GM19043 (cell line): ENCODE measurements at regions not wholly inside any gene's neighbourhood (a gene's known extent, or its start where the extent isn't known, plus 50 kb on each side); places are given as distances from the start of the nearest gene placed in this dataset.

Source experiments
- ATAC-seq: cut with Tn5 transposase; IDR thresholded peaks from one replicate; pipeline ENCODE4 v1.9.1; 2021; ENCODE audit warnings: low read depth; ENCODE audit not compliant: unreplicated experiment

- ATAC-seq, result no peak
Measured at GRCh38 chr7:156236181-156236889, 404.2 kb upstream of the RNF32 start.

DNA sequence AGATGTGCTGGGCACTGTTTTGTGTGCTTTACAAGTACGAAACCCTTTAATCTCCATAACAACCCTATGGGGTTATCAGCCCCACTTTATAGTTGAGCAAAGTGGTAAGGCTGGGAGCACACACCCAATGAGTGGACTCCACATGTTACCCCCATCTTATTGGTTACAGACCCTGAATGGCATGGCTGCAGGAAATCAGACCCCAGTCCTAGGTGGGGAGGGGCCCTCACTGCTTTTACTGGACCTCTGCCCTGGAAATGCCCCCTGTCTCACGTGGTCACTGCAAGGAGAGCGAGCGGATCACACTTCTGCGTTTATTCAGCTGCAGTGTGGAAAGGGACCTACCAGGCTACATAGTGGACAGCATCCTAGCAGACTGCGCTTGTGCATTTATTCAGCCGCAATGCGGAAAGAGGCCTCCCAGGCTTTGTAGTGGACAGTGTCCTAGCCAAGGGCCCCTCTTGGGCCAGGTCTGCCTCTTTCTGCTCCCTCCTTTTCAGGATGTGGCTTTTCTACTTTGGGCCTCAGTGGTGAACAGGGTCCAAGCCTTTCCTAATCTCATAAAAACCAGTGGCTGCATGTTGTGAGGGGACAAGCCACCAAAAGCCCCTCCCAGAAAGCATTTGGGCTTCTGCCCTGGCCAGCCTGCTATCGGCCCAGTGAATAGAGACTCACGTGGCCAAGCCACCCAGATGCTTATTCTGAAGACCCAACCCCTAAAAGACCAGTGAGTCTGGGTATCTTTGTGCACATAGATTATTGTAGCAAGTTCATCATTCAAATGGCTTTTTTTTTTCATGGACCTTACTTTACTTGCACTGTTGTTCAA, 405.7 kb upstream of the RNF32 start:
- ATAC-seq, result no peak

DNA sequence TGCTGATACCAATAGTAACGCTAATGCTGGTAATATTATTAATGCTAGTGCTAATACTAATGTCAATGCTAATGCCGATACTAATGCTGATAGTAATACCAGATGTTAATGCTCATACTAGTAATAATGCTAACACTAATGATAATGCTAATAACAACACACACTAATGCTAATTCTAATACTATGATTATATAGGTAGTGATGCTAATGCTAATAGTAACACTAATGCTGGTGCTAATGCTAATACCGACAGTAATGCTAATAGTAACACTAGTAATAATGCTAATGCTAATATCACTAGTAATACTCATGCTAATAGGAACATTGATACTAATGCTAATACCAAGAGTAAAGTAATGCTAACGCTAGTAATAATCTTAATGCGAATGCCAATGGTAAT, 406.4 kb upstream of the RNF32 start:
- ATAC-seq, result no peak

GRCh38 chr7:156232931-156233705, 407.5 kb upstream of the RNF32 start:
- no peak for ATAC-seq

GRCh38 chr7:156230576-156230975, 410.0 kb upstream of the RNF32 start:
- no peak for ATAC-seq

- ATAC-seq, result no peak
Measured at GRCh38 chr7:156224833-156225225, 412.6 kb upstream of the SHH start.

DNA sequence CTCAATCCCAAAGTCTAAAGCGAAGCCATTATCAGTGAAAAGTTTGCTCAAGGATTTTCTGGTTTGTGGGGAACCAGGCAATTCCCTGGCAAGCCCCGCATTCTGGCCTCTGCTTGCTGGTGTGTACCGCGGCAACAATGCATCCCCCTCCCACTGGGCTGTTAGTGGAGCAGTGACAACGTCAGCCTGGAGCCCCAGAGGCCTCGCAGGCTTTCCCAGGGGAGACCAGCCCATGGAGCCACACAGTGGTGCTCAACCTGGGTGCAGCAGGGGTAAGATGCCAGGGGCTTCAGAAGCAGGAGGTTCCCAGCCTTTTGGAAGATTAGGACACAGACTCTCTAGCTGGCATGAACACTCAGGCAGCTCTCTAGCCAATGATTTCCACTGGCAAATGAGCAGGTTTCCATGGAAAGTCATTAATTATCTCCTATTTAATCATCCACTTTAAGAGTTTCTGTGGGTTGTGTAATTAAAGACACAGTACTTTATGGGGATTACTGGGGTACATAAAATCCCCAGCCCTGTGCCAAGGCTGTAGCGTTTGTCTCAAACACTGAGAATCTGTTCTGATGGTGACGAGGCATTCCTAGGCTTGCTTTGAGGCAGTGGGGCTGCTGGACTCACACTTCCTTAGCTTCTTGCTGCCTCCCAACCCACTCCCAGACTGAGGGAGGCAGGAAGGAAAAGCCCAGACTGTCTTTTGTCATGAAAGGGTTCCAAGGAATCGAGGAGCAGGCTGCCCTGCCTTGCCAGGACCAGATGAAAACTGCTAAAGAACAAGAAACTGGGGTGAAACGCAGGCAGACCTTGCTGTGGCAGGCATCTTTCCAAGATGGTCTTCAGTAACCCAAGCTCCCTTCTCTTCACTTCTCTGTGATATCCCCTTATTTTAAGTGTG, 411.9 kb upstream of the SHH start:
- no peak for ATAC-seq

DNA sequence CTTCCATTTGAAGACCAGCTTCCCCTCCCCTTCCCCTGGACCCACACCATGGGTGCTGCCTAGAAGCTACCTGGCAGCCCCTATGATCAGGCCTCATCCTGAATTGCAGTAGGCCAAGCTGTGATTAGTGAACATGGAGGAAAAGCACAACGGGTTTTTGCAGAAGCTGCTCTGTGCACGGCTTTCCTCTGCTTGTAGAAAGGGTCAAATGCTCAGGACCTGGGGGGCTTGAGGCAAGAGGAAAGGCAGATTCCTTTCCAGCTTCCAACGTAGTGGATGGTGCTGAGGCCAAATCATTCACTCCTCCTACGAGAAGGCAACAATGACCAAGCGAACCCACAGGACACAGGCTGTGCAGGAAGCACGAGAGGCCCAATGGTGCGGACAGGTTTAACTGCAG, 410.3 kb upstream of the SHH start:
- no peak for ATAC-seq

DNA sequence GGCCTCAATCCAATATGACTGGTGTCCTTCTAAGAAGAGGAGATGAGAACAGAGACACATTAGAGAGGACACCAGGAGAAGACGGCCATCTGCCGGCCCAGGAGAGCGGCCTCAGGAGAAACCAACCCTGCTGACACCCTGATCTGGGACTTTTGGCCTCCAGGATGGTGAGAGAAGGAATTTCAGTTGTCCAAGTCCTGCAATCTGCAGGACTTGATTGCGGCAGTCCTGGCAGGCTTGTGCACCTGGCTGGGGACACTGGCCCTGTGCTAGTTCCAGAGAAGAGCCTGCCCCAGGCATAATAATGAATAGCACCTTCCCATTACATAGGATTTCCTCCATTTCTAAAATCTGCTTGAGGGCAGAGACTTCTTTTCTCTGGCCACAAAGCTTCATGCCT, 409.9 kb upstream of the SHH start:
- ATAC-seq, result no peak

- no peak for ATAC-seq
Measured at GRCh38 chr7:156220701-156221100, 408.4 kb upstream of the SHH start.

DNA sequence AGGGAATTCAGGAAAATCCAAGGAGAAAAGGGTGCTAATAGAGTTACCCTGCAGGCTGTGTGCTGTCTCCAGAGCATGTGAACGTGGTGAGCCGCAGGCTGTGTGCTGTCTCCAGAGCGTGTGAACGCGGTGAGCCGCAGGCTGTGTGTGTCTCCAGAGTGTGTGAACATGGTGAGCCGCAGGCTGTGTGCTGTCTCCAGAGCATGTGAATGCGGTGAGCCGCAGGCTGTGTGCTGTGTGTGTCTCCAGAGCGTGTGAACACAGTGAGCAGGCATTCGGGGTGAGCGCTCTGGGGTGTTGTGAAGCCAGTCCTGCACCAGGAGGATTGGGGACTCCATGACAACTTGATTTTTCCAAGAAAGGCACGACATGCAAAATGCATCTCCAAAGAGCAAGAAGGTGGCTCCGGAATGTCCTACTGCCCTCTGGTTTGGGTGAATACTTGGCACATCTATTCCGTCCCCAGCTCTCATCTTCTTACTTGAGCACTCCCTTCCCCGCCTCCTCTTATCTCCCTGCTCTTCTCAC, 407.9 kb upstream of the SHH start:
- ATAC-seq, result no peak

DNA sequence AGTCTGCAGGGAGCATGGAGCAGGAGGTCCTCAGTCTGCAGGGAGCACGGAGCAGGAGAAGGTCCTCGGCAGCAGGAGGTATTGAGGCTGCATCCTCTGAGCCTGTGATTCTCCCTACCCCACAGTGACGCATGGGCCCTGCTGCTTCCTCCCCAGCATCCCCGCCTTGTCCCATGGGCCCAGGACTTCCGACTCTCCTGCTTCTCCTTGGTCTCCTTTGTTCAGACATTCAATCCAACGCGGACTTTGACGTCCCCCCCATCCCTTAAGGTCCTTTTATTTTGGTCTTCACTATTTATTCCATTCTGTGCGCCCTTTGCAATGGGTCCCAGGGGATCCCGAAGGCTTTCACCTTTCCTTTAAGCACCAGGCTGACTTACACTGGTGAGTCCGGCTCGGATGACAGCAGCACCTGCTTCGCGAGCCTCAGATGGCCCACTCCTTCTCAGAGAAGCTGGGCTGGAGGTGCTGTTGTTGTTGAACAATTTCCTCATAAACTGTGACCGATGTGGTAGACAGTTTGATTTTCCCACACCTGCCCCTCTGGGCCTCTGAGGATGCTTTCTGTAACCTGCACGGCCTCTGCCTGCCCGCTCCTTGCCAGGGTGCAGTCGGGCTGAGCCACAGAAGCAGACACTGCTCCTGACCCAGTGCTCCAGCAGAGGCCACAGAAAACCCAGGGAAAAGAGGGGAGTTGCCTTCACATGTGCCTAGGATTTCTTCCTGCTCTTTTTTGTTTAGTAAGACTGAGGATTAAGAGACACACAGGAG, 407.2 kb upstream of the SHH start:
- ATAC-seq, result no peak

DNA sequence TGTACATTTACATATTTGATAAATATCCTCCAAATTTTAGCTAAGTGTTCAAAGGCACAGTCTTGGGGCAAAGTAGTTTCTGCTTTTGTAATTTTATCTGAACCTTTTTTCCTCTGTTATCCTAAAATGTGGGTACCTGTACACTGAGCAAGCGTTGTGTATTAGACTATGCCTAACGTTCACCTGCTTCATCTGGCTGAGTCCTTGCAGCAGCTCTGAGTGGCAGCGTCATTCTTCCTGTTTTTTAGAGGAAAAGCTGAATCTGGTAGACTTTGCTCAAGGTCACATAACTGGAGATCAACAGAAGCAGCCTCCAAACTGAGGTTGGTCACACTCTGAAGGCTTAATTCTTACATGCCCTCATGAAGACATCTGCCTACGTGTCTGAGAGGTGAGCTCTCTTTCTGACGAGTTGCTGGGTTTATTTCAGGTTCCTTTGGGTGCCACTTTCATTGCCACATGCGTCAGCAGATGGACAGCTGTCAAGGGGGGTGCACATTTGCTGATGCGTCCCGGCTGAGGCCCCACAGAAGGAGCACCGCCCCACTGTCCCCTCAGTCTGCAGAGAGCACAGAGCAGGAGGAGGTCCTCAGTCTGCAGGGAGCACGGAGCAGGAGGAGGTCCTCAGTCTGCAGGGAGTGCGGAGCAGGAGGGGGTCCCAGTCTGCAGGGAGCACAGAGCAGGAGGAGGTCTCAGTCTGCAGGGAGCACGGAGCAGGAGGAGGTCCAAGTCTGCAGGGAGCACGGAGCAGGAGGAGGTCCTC, 406.5 kb upstream of the SHH start:
- ATAC-seq, result no peak

DNA sequence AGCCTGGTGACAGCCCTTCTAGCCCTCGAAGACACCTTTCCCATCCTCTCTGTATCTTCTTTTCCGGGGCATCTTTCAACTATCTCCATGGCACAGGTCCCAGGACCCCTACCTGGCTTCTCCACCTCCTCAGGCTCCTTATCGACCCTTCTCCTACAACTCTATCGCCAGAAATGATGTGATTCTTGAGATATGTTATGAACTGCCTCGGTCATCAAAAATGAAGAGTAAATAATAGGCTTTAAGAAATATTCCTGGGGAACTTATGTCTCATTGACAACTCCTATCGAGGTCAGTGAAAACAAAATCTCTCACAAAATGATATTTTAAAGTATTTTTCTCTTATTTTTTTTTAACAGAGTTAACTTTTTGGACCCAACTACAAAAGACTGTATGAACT, 405.5 kb upstream of the SHH start:
- no peak for ATAC-seq

GRCh38 chr7:156209087-156209486, 396.8 kb upstream of the SHH start:
- ATAC-seq, result no peak

- ATAC-seq, result no peak
Measured at GRCh38 chr7:156207306-156207705, 395.0 kb upstream of the SHH start.

DNA sequence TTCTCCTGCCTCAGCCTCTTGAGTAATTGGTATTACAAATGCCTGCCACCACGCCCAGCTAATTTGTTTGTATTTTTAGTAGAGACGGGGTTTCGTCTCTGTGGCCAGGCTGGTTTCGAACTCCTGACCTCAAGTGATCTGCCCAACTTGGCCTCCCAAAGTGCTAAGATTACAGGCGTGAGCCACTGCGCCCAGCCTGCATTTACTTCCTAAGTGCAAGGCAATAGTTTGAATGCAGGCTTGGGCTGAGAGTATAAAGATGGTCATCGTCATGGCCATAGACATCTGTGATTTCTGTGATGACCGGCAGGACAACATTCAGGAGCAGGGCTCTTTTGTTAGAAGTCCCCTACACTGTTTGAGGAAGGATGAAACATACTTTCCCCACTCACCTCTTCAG, 393.9 kb upstream of the SHH start:
- no peak for ATAC-seq

DNA sequence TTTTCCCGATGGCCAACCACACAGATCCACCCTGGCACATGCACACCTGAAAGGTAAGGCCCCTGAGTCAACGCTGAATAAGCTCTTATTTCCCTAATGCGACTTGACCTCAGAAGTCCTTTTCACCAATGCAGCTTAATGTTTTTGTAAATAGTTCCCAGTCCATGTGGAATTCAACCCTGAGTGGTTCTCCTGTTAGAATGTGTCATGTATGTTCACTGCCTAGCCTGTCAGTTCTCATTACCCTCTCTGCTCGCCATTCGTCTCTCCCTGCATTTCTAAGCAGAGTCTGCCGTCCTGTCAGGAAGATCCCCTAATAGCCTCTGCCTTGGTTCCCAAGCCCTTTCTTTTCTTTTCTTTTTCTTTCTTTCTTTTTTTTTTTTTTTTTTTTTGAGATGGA, 392.6 kb upstream of the SHH start:
- no peak for ATAC-seq

DNA sequence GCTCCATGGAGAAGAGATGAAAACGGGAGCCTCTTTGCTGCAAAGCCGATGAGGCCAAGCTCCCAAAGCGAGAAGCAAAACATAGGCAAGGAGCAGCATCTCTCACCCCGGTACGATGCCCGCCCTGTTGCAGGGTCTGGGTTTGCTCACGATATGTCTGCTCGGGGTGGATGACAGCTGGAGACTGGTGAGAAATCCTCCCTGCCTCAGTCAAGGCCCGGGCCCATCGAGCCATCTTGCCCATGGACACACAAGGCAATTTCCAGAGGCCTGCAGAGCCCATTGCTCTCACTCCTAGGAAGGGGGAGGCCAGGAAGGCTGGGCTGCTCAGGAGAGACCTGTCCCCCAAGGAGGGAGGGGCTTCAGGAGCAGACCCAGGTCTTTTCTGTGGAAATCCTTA, 391.7 kb upstream of the SHH start:
- no peak for ATAC-seq
